HG02852 (cell line): ENCODE measurements at regions not wholly inside any gene's neighbourhood (a gene's known extent, or its start where the extent isn't known, plus 50 kb on each side); places are given as distances from the start of the nearest gene placed in this dataset.

ENCODE experiments used
- ATAC-seq: cut with Tn5 transposase; IDR thresholded peaks from one replicate; pipeline ENCODE4 v1.9.1; 2021; ENCODE audit warnings: mild to moderate bottlenecking, moderate library complexity; ENCODE audit not compliant: unreplicated experiment

DNA sequence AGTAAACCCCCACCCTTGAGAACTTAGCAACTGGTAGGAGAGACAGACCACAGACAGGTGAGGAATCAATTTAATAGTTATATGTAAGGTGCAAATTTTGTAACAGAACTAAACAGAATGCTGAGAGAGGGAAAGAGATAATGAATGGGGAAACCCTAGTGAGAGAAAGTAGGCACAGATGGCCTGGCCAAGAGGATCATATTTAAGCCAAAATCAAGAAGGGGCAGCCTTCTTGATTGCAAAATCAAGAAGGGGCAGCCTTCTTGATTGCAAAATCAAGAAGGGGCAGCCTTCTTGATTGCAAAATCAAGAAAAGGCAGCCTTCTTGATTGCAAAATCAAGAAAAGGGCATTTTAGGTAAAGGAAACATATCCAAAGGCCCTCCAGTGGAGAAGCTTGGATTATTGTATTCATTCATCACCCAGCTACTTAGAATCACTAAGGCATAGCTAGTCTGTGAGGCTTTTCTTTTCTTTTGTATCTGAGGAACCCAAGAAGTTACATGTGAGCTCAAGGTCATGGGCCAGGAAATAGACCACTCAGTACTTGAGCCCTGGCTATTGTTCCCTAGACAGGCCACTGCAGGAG is 190.6 kb downstream of the CYLD start:
- no peak for ATAC-seq

DNA sequence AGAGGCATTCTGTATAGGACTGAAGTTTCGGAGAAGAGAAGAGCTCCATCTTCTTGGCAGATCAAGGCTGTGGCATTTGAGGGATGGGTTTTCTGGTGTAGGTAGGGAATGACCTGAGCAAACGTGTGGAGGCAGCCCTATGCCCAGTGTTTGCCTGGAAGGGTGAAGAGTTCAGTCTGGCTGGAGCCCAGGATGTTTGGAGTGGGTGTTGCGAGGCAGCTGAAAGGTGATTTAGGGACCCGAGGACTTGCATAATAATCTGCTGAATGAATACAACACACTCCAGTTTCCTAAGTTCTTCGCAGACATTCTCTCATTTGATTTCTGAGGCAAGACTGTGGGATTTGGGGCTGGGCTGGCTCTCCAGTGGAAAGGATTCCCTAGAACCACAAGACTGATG is 186.2 kb downstream of the CYLD start:
- ATAC-seq, result no peak

DNA sequence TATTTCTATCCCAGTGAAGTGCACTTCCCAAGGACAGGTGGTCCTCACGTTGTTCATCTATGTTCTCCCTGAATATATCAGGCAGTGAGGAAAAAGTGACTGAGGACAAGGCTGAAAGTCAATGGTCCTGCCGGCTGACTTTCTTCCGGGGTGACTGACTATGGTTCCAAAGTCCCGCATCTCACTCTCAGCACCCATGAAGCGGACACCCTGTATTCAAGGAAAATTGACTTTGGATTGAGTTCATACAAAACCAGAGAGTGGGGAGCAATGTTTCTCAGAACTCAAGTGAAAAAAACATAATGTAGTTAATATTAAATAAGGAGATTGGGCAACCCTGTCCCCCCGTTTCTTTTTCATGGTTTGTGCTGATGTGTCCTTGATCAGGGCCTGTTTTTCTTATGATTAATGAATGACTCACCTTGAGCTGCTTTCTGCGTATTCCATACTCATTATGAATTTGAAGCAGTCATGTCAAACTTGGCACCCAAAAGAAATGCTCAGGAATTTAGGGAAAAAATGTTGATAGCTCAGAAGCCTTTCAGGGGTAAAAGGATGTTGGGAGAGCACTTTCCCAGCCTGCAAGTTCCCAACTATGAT is 184.0 kb downstream of the CYLD start:
- ATAC-seq, result no peak

GRCh38 chr16:50924759-50925545 is 183.1 kb downstream of the CYLD start:
- no peak for ATAC-seq

DNA sequence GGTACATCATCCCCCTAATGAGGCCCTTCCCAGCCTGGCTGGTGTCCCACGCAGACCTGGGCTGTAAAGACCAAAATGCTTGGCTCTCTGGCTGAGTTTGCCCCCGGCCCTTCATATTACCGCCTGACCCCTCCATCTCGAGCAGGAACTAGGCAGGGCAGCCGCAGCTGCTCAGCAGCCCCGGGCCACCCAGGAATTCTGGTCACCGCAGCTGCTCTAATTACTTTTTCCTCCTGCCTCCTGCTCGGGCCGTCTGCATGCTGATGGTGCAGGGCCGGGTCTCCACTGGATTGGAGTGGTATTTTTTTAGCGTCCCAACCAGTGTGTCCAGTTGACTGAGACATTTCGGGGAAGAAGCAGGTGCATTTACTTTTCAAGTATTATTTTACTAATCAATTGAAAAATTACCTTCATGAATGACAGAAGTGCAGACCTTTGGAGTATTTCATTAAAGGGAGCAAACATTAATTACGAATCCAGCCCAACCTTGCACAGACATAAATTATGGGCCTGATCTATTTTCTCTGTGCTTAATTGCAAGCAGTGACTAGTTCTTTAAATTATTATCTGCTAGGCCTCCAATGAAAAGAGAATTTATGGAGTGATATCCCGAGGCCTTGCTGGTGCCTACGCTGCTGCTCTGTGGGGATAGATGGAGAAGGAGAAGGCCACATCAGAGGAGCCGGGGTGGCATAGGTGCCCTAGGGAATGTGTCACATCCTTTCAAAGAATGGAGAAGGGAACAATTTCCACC is 176.2 kb downstream of the CYLD start:
- ATAC-seq, result no peak

- ATAC-seq, result no peak
Observed at GRCh38 chr16:50916040-50916439, 174.2 kb downstream of the CYLD start.

- no peak for ATAC-seq
Observed at GRCh38 chr16:50915120-50915519, 173.2 kb downstream of the CYLD start.

GRCh38 chr16:50910736-50911100 is 168.8 kb downstream of the CYLD start:
- no peak for ATAC-seq

DNA sequence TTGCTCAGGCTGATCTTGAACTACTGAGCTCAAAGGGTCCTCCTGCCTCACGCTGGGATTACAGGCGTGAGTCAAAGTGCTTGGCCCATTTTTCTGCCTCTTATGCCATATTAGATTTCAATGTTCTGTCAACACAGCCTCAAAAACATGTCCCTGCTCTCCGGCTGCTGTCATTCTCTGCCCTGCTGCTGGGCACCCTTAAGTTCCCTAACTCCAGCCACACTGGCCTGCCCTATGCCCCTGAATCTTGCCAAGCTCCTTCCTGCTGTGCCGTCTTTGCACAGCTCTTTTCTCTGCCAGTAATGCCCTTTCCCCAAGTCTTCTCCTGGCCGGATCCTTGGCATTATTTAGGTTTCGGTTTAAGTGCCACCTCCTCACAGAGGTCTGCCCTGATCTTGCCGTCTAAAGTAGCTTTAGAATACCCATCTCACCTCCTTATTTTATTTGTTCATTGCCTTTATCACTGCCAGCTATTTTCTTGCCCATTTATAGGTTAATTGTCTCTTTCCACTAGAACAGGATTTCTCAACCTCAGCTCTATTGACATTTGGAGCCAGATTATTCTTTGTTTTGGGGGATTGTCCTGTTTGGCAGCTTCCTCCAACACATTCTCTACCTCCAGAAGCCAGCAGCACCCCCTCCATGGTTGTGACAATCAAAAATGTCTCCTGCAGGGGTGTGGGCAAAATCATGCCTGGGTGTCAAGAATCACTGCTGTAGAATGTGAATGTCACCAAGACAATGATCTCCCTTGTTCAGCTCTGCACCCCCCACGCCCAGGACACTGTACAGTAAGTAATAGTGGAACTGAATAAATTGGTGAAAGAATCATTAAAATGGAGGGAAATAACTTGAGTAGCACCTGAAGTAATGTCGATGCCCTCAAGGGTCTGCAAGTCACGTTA is 168.2 kb downstream of the CYLD start:
- ATAC-seq, result no peak

DNA sequence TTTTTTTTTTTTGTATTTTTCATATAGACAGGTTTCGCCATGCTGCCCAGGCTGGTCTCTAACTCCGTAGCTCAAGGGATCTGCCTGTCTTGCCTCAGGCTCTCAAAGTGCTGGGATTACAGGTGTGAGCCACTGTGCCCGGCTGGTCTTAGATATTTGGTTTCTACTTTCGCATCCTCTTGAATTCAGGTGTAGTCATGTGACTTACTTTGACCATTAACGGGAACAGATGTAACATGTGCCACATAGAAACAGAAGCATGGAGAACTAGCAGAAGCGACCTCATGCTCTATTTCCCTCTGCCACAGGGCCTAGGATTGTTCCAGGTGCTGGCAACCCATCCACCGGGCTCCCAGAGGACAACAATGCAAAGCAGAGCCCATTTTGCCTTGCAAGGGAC is 166.6 kb downstream of the CYLD start:
- no peak for ATAC-seq

GRCh38 chr16:50906454-50906853 is 164.6 kb downstream of the CYLD start:
- ATAC-seq, result no peak

DNA sequence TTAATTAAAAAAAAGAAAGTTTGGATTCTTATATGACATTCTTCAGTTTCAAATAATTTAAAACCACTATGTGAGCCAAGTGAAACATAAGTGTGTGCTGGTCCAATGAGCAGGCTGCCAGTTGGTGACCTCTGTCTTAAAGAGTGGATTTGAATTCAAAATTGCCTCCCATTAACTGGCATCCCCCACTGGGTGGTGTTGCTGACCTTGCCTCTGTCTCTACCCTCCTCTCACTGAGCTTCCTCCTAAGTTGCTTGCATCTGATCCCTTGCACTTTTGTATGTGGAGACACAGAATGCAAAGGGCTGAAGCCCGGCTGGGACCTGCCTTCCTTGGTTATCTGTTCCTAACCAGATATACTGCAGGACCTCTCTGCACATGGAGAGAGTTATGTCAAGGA is 160.6 kb downstream of the CYLD start:
- no peak for ATAC-seq

DNA sequence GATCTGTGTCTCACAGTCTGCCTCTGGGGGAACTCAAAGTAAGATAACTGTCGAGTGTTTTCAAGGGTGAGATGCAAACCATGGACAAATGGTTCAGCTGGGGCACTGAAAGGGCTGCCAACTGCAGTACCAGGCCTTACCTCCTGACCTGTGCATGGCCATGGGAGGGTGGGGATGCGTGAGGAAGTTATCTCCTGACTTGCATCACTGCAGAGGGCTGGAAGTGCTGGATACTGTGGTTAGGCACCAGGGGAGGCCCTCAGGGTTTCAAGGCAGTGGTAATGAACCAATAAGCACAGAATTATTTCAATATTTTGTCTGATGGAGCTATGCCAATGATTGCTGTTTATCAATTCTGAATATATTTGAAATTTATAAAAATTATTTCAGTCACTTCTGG is 159.2 kb downstream of the CYLD start:
- ATAC-seq, result no peak

DNA sequence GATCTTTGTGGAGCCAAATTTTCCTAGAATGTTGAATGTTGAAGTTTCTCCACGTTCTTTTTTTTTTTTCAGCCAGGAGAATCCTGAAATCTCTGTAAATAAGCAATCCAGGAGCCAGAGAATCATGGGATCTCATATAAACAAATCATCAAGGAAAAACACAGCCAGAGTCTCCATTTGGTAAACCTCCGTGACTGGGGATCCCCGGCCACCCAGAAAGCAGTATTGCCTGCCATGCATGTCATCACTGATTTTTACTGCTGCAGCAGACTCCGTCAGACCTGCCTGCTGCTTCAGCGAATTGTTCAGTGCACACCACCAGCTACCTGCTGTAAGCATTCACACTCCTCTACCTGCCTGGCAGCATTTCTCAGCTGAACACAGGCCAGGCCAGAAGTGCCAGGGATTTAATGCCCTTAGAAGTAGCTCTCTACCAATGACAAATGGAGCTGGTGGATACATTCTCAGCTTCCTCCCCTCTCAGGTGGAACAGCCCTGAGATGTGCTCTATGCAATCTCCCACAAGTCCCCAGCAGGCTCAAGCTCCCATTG is 158.6 kb downstream of the CYLD start:
- ATAC-seq, result no peak

DNA sequence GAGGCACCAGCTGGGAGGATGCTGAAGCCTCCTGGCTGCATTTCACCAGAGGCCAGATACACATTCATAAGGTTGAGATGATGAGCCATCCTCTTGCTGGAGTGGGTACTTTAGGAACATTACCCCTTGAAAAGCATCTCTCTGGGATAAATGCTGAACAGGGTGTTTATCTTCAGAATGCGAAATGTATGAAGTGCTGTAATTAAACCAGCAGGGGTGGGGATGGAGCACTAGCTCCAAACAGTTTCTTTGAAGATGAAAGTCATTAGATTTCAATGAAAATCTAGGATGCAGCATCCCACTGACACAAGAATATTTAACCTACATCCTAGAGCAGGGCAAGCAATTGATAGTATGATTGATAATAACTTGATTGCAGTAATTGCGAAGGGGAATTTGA is 158.1 kb downstream of the CYLD start:
- no peak for ATAC-seq

DNA sequence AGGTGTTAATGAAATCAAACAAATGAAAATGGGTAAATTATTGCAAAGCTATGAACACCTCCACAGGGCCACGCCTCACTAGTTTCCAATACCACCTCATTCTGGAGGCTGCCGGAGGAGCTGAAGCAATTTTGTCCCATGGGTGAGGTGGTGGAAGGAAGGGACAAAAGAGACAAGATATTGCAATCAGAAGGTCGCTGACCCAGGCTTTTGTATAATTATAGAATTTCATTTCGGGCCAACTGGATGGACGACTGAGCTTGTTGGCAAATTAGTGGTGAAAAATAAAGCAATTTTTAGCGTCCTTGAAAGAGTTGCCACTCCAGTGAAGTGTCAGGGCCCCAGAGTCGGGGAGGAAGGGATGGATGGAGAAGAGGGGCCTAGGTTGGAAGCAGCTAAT is 147.9 kb downstream of the CYLD start:
- no peak for ATAC-seq

- ATAC-seq, result no peak
Observed at GRCh38 chr16:50889276-50889675, 147.4 kb downstream of the CYLD start.

DNA sequence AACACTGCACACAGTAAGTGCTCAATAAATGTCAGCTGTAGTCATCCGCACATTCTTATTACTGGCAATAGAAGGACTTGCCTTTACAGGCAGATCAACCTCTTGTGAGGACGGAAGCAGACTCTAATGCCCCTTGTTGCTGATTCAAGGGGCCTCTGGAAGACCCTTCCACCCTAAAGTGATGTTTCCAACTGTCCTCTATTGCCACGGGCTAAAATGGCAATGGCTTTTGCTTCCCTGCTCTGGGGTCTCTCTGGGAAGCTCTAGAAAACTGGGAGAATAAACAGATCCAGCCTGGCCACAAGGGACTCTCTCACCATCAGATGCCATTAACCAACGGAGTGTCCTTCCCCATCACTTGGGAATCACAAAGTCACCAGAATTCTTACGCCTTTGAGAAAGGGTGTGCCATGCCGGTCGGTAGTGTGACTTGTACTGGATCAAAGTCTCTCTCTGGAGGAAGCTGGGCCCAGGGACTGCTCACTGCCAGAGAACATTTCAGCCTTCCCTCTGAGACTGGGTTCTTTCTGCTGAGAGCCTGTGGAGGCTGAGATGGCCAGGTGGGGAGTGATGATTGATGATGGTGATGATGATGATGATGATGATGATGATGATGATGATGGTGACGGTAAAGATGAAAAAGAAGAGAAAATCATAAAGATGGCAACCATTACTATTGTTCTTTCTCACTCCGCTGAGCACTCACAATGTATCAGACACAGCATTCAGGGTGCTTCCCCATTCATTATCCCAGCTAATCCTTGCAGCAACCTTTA is 146.8 kb downstream of the CYLD start:
- no peak for ATAC-seq

GRCh38 chr16:50887500-50888298 is 145.8 kb downstream of the CYLD start:
- ATAC-seq, result no peak
